ENCODE measurements at regions not wholly inside any gene's neighbourhood (a gene's known extent, or its start where the extent isn't known, plus 50 kb on each side); places are given as distances from the start of the nearest gene placed in this dataset.
"Not testable (repeated sequence)": the region's sequence is repeated elsewhere in the genome, so short reads cannot be mapped to it uniquely, and the experiment has no call there.

DNA sequence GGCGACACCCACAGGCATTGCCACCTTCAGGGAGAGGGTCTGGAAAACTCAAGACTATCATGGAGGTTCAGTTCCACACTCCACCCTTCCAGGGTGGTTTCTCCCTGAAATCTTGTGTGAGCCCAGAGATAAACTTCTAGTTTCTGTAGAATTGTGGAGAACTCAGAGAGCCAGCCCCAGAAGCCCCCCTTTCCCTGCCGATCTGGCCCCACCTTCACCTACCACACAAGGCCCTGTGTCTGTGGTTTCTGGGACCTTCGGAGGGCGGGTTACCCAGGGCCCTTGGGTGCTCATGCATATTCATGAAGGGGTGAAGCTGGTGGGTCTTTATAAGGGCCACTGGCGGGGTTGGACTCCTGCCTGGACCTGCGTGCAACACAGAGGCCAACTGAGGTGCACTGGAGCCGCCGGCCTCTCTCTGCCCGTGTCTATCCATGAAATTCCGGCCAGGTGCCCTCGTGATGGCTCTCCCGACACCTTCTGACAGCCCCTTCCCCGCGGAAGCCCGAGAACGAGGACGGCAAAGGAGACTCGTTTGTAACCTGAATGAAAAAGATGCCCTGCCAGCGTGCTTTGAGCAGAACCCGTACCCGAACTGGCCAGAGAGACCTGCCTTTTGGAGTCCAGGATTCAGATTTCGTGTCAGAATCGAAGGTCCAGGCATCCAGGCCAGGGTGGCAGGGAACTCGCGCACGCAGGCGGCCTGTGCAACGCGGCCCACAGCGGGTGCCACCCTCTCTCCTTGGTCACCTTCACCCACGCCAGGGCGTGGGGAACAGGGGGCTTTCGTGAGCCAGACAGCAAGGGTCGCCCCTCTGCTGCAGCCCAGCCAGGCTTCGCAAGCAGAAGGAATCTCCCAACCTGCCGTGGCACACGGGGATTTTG is 1933.6 kb upstream of the DEFB115 start:
- H3K36me3 ChIP-seq (ENCODE audit: control insufficient read depth, insufficient read depth, low read length); POLR2A ChIA-PET; H3K4me3 ChIP-seq (ENCODE audit: low read depth in 2 of 2, low read length in 2 of 2); H3K9me3 ChIP-seq (ENCODE audit: control insufficient read depth, insufficient read depth, low read depth, low read length); H3K27me3 ChIP-seq (ENCODE audit: control insufficient read depth, insufficient read depth, low read length); H3K4me1 ChIP-seq (ENCODE audit: control insufficient read depth, insufficient read depth, low read length); ATAC-seq; DNase-seq (ENCODE audit: low read depth, low spot score); BruUV-seq (replicated peaks); H3K27ac ChIP-seq (ENCODE audit: low read length); intact Hi-C loops (cut with micrococcal nuclease; ENCODE audit: unreplicated experiment); in situ Hi-C loops (cut with HindIII; ENCODE audit: low pct_unique_long_range_greater_than_20kb, low sequenced_read_pairs): not testable (repeated sequence)
- TF ChIP-seq, protein P1, sequence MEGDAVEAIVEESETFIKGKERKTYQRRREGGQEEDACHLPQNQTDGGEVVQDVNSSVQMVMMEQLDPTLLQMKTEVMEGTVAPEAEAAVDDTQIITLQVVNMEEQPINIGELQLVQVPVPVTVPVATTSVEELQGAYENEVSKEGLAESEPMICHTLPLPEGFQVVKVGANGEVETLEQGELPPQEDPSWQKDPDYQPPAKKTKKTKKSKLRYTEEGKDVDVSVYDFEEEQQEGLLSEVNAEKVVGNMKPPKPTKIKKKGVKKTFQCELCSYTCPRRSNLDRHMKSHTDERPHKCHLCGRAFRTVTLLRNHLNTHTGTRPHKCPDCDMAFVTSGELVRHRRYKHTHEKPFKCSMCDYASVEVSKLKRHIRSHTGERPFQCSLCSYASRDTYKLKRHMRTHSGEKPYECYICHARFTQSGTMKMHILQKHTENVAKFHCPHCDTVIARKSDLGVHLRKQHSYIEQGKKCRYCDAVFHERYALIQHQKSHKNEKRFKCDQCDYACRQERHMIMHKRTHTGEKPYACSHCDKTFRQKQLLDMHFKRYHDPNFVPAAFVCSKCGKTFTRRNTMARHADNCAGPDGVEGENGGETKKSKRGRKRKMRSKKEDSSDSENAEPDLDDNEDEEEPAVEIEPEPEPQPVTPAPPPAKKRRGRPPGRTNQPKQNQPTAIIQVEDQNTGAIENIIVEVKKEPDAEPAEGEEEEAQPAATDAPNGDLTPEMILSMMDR (IDR thresholded peaks at IDR 0.05) = 0 out of 2 replicates have a peak, but pooled peaks have one; percentile 40
- CTCF ChIA-PET = interaction anchor here (0.7 kb wide), 1 partner anchor 420 kb away, joined by 10 read pairs; no protein-coding TSS in a partner anchor

DNA sequence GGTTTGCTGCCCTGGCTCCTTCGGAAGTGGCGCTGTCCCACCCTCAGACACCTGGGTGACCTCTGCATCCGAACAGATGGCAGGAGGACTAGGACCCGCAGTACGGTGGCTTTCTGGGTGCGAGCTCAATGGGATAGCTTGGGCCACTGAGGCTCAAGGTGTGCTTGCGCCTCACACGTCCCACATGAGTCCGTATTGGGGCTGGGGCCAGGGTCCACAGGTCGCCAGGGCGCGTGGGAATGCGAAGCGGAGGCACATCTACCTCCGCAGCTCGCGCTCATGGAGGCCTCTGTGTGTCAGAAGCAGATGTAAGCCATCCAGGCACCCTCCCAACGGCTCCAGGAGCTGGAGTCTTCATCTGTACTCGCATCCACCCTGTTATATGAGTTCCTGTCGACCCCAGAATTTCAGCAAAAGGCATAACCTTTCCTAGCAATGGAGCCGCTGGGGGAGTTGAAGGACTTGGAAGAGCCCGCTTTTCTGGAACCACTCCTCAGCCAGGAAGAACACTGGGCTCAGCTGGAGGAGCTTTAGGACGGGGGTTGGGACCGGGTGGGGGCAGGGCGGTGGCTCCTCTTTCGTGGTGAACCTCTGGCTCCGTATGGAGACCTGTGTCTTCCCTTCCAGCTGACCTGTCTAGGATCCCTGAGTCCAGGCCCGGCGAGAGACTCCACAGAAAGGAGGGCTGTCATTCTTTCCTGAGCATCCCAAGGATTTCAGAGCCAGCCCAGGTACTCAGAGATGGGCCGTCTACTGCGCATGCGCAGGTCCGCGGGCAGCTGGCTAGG is 1932.8 kb upstream of the DEFB115 start:
- H3K4me3 ChIP-seq (ENCODE audit: low read depth in 2 of 2, low read length in 2 of 2); H3K36me3 ChIP-seq (ENCODE audit: control insufficient read depth, insufficient read depth, low read length); H3K27me3 ChIP-seq (ENCODE audit: control insufficient read depth, insufficient read depth, low read length); H3K4me1 ChIP-seq (ENCODE audit: control insufficient read depth, insufficient read depth, low read length); POLR2A ChIA-PET; H3K9me3 ChIP-seq (ENCODE audit: control insufficient read depth, insufficient read depth, low read depth, low read length); DNase-seq (ENCODE audit: low read depth, low spot score); BruUV-seq (replicated peaks); H3K27ac ChIP-seq (ENCODE audit: low read length); in situ Hi-C loops (cut with HindIII; ENCODE audit: low pct_unique_long_range_greater_than_20kb, low sequenced_read_pairs): not testable (repeated sequence)
- intact Hi-C loops (cut with micrococcal nuclease; ENCODE audit: unreplicated experiment) = loop anchor here (5.0 kb wide), 1 partner anchor 1023 kb away; no protein-coding TSS in a partner anchor
- ATAC-seq = peak; percentile 26; the same call in 1 of the 2 replicates
- CTCF ChIA-PET = interaction anchor here (0.6 to 0.7 kb wide), 2 partner anchors 107 to 420 kb away, joined by 3 to 10 read pairs; no protein-coding TSS in a partner anchor

DNA sequence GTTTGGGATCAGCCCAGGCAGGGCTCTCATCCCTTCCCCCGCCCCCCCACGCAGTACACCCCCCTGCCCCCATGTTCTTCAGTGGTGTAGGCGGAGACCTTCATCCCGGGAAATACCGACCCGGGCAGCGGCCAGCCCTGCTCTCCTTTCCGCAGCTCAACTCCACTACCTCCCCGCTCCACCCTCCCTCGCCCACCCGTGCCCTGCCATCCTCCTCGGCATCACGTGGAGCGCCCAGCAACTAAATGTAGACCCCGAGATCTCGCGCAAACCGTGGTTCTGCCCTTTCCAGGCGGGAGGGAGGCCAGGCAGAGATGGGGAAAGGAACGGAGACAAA is 1932.2 kb upstream of the DEFB115 start:
- CTCF ChIA-PET = interaction anchor here (0.6 kb wide), 1 partner anchor 106 kb away, joined by 3 read pairs; no protein-coding TSS in a partner anchor
- Histone ChIP-seq H3K27ac (ENCODE audit: low read length) (no peak overlapping the region), H3K36me3 (ENCODE audit: control insufficient read depth, insufficient read depth, low read length) (no peaks in the 10 kb centered on the region), H3K27me3 (ENCODE audit: control insufficient read depth, insufficient read depth, low read length) (no peaks in the 10 kb centered on the region), H3K4me1 (ENCODE audit: control insufficient read depth, insufficient read depth, low read length) (no peaks in the 10 kb centered on the region), H3K4me3 (ENCODE audit: low read depth in 2 of 2, low read length in 2 of 2) (no peak overlapping the region), H3K9me3 (ENCODE audit: control insufficient read depth, insufficient read depth, low read depth, low read length) (no peaks in the 10 kb centered on the region)
- intact Hi-C loops (cut with micrococcal nuclease; ENCODE audit: unreplicated experiment) = loop anchor here (5.0 kb wide), 1 partner anchor 1022 kb away; no protein-coding TSS in a partner anchor
- in situ Hi-C loops (cut with HindIII; ENCODE audit: low pct_unique_long_range_greater_than_20kb, low sequenced_read_pairs) = no loop called here
- no TSS peak for BruUV-seq (replicated peaks)
- POLR2A ChIA-PET = no interaction called here
- no peak for ATAC-seq
- TF ChIP-seq, protein P2, sequence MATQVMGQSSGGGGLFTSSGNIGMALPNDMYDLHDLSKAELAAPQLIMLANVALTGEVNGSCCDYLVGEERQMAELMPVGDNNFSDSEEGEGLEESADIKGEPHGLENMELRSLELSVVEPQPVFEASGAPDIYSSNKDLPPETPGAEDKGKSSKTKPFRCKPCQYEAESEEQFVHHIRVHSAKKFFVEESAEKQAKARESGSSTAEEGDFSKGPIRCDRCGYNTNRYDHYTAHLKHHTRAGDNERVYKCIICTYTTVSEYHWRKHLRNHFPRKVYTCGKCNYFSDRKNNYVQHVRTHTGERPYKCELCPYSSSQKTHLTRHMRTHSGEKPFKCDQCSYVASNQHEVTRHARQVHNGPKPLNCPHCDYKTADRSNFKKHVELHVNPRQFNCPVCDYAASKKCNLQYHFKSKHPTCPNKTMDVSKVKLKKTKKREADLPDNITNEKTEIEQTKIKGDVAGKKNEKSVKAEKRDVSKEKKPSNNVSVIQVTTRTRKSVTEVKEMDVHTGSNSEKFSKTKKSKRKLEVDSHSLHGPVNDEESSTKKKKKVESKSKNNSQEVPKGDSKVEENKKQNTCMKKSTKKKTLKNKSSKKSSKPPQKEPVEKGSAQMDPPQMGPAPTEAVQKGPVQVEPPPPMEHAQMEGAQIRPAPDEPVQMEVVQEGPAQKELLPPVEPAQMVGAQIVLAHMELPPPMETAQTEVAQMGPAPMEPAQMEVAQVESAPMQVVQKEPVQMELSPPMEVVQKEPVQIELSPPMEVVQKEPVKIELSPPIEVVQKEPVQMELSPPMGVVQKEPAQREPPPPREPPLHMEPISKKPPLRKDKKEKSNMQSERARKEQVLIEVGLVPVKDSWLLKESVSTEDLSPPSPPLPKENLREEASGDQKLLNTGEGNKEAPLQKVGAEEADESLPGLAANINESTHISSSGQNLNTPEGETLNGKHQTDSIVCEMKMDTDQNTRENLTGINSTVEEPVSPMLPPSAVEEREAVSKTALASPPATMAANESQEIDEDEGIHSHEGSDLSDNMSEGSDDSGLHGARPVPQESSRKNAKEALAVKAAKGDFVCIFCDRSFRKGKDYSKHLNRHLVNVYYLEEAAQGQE (IDR thresholded peaks at IDR 0.05; ENCODE audit: insufficient read depth in 1 of 2, low read depth in 2 of 2, low read length in 1 of 2) = no peak
- TF ChIP-seq POLR2AphosphoS5 (IDR thresholded peaks at IDR 0.05; ENCODE audit: low read depth, low read length) (no peak), SIN3A (IDR thresholded peaks at IDR 0.05; ENCODE audit: borderline replicate concordance, insufficient read depth, low read depth, low read length) (no peak), TCF7L2 (IDR thresholded peaks at IDR 0.05; ENCODE audit: low read depth, low read length) (no peak)
- TF ChIP-seq, protein P1 (IDR thresholded peaks at IDR 0.05) = no peak
- DNase-seq (ENCODE audit: low read depth, low spot score) = no peak

DNA sequence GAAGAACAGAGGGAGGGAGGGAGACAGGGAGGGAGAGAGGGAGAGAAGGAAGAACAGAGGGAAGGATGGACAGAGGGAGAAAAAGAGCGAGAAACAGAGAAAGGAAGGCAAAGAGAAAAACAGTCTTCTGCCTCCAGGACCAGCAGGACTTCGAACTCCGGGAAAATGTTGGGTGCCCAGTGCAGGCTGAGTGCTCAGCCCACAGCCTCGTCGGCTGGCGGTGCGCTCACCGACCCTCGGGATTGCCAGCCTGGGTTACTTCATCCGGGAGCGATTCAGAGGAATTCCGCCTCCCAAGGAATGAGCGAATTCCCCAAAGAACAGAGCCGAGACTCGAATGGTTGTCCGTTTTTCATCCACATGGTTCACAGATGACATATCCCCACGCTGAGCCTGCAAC is 1931.7 kb upstream of the DEFB115 start:
- ATAC-seq; H3K9me3 ChIP-seq (ENCODE audit: control insufficient read depth, insufficient read depth, low read depth, low read length); H3K4me1 ChIP-seq (ENCODE audit: control insufficient read depth, insufficient read depth, low read length); POLR2A ChIA-PET; BruUV-seq (replicated peaks); H3K27ac ChIP-seq (ENCODE audit: low read length); H3K4me3 ChIP-seq (ENCODE audit: low read depth in 2 of 2, low read length in 2 of 2); H3K36me3 ChIP-seq (ENCODE audit: control insufficient read depth, insufficient read depth, low read length); in situ Hi-C loops (cut with HindIII; ENCODE audit: low pct_unique_long_range_greater_than_20kb, low sequenced_read_pairs); CTCF ChIA-PET; DNase-seq (ENCODE audit: low read depth, low spot score); H3K27me3 ChIP-seq (ENCODE audit: control insufficient read depth, insufficient read depth, low read length): not testable (repeated sequence)
- intact Hi-C loops (cut with micrococcal nuclease; ENCODE audit: unreplicated experiment) = loop anchor here (5.0 kb wide), 1 partner anchor 1022 kb away; no protein-coding TSS in a partner anchor
